Activated CD4-positive, alpha-beta T cell treated with anti-CD3 and anti-CD28 coated beads for 36 hours (primary cell): ENCODE measurements at regions not wholly inside any gene's neighbourhood (a gene's known extent, or its start where the extent isn't known, plus 50 kb on each side); places are given as distances from the start of the nearest gene placed in this dataset.

Source experiments
- ATAC-seq: fragments of 200-7000 bp; cut with Tn5 transposase; one replicate; pipeline ENCODE4 v1.10.0; 2021; ENCODE audit warnings: mild to moderate bottlenecking, moderate library complexity
- CTCF ChIA-PET: fragments of 350-600 bp; sonication (Branson Sonifier 250); formaldehyde crosslinking; loops from one replicate; lab custom pipeline; 2021; ENCODE audit warnings: antibody characterized with exemption; lab: Charles Lee
- POLR2A ChIA-PET: fragments of 350-600 bp; sonication (Branson Sonifier 250); formaldehyde crosslinking; loops from one replicate; lab custom pipeline; 2021; ENCODE audit warnings: antibody characterized with exemption, inconsistent platforms; lab: Charles Lee
- DNase-seq: peaks from one replicate; pipeline ENCODE4 v3.0.0-alpha.2; 2020
- H3K27ac Mint-ChIP-seq: one replicate; pipeline ENCODE4 v1.8.0; 2021; ENCODE audit warnings: mixed read lengths
- H3K27me3 Mint-ChIP-seq: one replicate; pipeline ENCODE4 v1.8.0; 2021; ENCODE audit warnings: mixed read lengths
- H3K36me3 Mint-ChIP-seq: one replicate; pipeline ENCODE4 v1.8.0; 2021; ENCODE audit warnings: low read depth, mixed read lengths
- H3K4me1 Mint-ChIP-seq: one replicate; pipeline ENCODE4 v1.8.0; 2021; ENCODE audit warnings: mixed read lengths
- H3K4me3 Mint-ChIP-seq: one replicate; pipeline ENCODE4 v1.8.0; 2021; ENCODE audit warnings: mild to moderate bottlenecking, moderate library complexity, mixed read lengths
- H3K9me3 Mint-ChIP-seq: one replicate; pipeline ENCODE4 v1.8.0; 2021; ENCODE audit warnings: low read depth, mixed read lengths
- intact Hi-C, 2 experiments: fragments of 100-400 bp; cut with DNase I in 1 of 2; cut with micrococcal nuclease in 1 of 2; formaldehyde crosslinking; loops; one replicate each; pipeline versions ENCODE4 v1.14.2 to v1.15.1; 2022 to 2024; cut with DNase I, micrococcal nuclease

DNA sequence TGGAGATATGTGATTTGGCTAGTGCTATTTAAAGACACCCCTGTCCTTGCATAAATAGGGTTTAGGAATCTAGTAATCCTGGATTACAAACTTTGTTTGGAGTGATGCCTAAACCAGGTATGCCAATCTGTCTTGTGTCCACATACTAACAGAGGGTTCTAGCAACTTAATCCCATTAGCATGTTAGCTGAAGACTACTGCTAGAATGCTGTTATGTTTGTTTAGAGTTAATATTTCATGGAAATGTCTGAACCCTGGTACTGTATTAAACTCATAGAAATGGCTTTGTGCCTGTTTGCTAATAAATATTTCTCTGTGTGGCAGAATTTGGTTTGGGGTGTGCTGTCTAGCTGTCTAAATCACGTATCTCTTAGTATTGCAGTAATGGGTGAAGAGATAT is 150.8 kb downstream of the PFKFB3 start:
- POLR2A ChIA-PET, result no interaction called here
- CTCF ChIA-PET, result interaction anchor here (1.0 to 1.2 kb wide), 2 partner anchors 41 to 48 kb away, joined by 3 to 4 read pairs; no protein-coding TSS in a partner anchor
- Mint-ChIP-seq H3K27me3 (no peaks in the 10 kb centered on the region), H3K36me3 (peaks cover 21% of the 10 kb centered on the region), H3K27ac (no peak overlapping the region), H3K4me3 (no peak overlapping the region), H3K4me1 (peaks cover 28% of the 10 kb centered on the region), H3K9me3 (peaks cover 16% of the 10 kb centered on the region)
- no peak for ATAC-seq
- no peak for DNase-seq
- intact Hi-C loops, result no loop called here

DNA sequence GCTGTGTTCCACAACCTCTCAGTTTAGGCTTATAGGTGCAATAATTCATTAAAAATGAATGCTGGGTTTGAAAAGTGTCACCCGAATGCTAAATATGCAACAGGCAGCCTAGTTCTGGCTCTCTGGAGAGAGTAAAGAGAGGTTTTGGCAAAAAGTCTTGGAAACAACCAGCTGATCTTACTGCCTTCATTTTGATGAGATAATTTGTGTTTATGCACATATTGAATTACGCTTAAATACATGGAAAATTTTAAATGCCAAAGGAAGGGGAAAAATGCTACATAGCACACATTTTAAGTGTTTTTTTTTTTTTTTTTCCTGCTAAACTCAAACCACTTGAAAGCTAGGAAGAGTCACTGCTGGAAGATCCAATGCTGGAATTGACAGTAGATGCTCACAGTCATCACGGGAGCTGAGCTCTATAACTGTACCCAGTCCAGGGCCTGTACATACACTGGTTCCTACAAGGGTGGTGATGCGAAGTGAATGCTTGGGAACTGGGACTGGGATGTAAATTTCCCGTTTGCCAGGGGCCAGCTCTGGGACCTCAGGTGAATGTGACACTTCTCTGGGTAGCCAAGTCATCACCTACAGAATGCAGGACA is 151.5 kb downstream of the PFKFB3 start:
- H3K4me3 Mint-ChIP-seq, result no peak overlapping the region
- no peak for ATAC-seq
- no peak for DNase-seq
- H3K4me1 Mint-ChIP-seq, result peaks cover 22% of the 10 kb centered on the region
- ChIA-PET POLR2A (no interaction called here), CTCF (interaction anchor here (0.6 to 1.2 kb wide), 2 partner anchors 47 to 253 kb away, joined by 3 read pairs; no protein-coding TSS in a partner anchor)
- H3K36me3 Mint-ChIP-seq, result peaks cover 22% of the 10 kb centered on the region
- no peak overlapping the region for H3K27ac Mint-ChIP-seq
- H3K27me3 Mint-ChIP-seq, result no peaks in the 10 kb centered on the region
- peaks cover 21% of the 10 kb centered on the region for H3K9me3 Mint-ChIP-seq
- intact Hi-C loops, result no loop called here

DNA sequence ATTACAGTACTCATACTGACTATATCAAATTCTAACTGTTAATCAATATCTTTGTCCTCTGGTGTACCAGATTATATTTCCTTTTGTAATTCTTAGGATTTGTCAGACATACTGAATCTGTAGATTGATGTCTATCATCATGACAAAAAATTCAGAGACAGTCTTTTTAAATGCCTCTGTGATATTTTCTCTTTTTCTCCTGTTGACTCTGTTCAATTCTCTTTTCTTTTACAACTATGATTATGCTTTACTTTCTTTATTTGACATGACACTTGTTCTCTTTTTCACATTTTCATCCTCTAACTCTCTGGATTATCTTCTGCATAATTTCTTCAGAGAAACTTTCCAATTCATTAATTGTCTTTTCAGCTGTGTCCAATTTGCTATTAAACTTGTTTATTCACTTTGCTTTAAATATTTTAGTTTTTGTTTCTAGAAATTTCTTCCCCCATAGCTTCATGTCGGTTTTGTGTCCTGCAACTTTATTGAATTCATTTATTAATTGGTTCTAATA is 153.6 kb downstream of the PFKFB3 start:
- POLR2A ChIA-PET, result no interaction called here
- DNase-seq (no peak), ATAC-seq (no peak)
- H3K36me3 Mint-ChIP-seq, result peaks cover 20% of the 10 kb centered on the region
- H3K4me1 Mint-ChIP-seq, result peaks cover 1% of the 10 kb centered on the region
- CTCF ChIA-PET, result interaction anchor here (0.6 to 1.0 kb wide), 2 partner anchors 26 to 117 kb away, joined by 3 to 4 read pairs; no protein-coding TSS in a partner anchor
- intact Hi-C loops, result no loop called here
- H3K27me3 Mint-ChIP-seq, result no peaks in the 10 kb centered on the region
- H3K9me3 Mint-ChIP-seq, result peaks cover 30% of the 10 kb centered on the region
- H3K27ac Mint-ChIP-seq, result no peak overlapping the region
- no peak overlapping the region for H3K4me3 Mint-ChIP-seq

DNA sequence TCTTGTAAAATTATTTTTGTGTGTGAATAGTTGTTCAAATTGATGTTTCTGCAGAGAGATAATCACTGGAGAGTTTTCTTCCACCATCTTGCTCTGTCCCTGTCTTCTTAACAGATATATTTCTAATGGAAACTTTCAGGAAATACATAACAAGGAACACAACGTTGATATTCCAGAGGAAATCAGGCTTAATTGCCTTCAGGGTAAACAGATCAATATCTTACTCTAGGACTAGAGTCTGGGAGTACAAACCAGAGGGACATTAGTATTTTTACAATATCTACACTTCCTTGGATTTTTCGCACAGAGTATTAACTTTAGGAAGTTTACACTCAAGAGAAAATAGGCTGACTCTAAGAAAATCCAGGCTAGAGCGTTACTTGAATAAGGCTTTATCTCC is 159.1 kb downstream of the PFKFB3 start:
- no peak for DNase-seq
- Mint-ChIP-seq H3K4me3 (no peak overlapping the region), H3K36me3 (peaks cover 11% of the 10 kb centered on the region), H3K27me3 (no peaks in the 10 kb centered on the region), H3K27ac (no peak overlapping the region), H3K9me3 (peaks cover 19% of the 10 kb centered on the region), H3K4me1 (no peaks in the 10 kb centered on the region)
- POLR2A ChIA-PET, result no interaction called here
- no peak for ATAC-seq
- intact Hi-C loops, result no loop called here
- CTCF ChIA-PET, result no interaction called here

DNA sequence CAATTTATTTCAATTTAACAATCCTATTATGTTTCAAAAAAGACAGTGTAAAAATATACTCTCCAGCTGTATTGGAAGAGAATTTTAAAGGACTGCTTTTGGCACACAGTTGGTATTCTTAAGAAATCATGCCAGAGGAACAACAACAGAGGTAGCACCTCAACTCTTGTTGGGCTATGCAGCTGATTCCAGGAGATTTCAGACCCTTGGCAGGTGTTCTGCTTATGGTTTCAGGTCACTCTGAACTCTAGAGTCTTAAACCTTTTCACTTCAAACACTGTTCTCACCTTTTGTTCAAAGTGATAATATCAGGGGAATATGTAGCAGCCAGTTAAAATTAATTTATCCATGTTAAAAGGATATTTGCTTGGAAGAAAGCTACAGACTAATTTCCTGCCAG is 160.1 kb downstream of the PFKFB3 start:
- intact Hi-C loops, result no loop called here
- Mint-ChIP-seq H3K4me3 (no peak overlapping the region), H3K9me3 (peaks cover 17% of the 10 kb centered on the region), H3K36me3 (peaks cover 11% of the 10 kb centered on the region), H3K27ac (no peak overlapping the region), H3K27me3 (no peaks in the 10 kb centered on the region), H3K4me1 (no peaks in the 10 kb centered on the region)
- ATAC-seq (no peak), DNase-seq (no peak)
- CTCF ChIA-PET, result interaction anchor here (1.4 kb wide), 1 partner anchor 39 kb away, joined by 4 read pairs; no protein-coding TSS in a partner anchor
- POLR2A ChIA-PET, result no interaction called here

DNA sequence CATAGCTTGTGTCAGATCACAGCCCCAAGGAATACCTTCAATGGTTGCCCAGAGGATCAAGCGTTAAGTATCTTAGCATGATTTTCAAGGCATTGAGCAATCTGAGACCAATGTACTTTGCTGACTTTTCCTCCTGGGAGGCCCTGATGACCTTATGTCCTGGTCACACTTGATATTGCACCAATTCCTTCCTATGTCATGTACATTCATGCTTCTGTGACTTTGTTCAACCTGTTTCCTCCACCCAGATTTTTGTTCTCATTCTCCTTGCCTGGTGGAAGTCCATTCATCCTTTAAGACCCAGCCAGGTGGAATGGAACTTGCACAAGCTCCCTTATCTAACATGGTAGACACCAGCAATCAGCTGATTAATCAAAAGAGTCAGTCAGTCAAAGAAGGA is 160.8 kb downstream of the PFKFB3 start:
- Mint-ChIP-seq H3K27me3 (no peaks in the 10 kb centered on the region), H3K4me3 (no peak overlapping the region), H3K36me3 (peaks cover 9% of the 10 kb centered on the region), H3K27ac (no peak overlapping the region), H3K9me3 (peaks cover 14% of the 10 kb centered on the region), H3K4me1 (no peaks in the 10 kb centered on the region)
- POLR2A ChIA-PET, result no interaction called here
- DNase-seq (no peak), ATAC-seq (no peak)
- intact Hi-C loops, result no loop called here
- CTCF ChIA-PET, result interaction anchor here (1.4 kb wide), 1 partner anchor 38 kb away, joined by 4 read pairs; no protein-coding TSS in a partner anchor

DNA sequence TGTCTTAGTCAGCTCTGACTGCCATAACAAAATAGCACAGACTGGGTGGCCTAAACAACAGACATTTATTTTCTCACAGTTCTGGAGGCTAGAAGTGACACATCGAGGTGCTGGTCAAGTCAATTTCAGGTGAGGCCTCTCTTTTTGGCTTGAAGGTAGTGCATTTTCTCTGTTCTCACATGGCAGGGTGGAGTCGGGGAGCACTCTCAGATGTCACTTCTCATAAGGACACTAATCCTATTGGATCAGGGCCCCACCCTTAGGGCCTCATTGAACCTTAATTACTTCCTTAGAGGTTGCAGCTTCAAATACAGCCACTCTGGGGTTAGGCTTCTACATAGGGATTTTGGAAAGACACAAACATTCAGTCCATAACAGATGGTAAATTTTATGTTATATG is 161.6 kb downstream of the PFKFB3 start:
- H3K27me3 Mint-ChIP-seq, result no peaks in the 10 kb centered on the region
- no peak for ATAC-seq

DNA sequence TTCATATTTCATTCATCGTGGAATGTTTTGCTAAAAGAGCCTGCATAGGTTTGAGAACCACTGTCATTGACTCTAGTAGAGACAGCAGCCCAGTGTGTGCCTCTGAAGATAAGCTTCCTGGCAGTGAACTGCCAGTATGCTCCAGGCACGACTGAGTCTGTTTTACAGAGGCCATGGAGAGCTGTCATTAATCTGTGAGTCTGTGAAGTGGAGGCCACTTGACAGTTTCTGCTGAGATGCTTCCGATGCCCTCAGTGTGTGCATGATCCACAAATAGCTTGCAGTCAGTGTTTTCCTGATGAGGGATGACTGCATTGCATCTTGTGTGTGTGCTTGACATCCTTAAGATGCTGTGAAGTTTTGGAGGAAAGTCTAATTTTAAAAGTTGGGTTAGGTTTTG is 162.2 kb downstream of the PFKFB3 start:
- DNase-seq (no peak), ATAC-seq (no peak)
- Mint-ChIP-seq H3K4me3 (no peak overlapping the region), H3K27ac (no peak overlapping the region), H3K9me3 (peaks cover 7% of the 10 kb centered on the region), H3K4me1 (no peaks in the 10 kb centered on the region), H3K36me3 (peaks cover 7% of the 10 kb centered on the region), H3K27me3 (no peaks in the 10 kb centered on the region)
- CTCF ChIA-PET, result interaction anchor here (1.0 to 2.5 kb wide), 3 partner anchors 14 to 41 kb away, joined by 3 to 7 read pairs (median 3); no protein-coding TSS in a partner anchor
- intact Hi-C loops, result no loop called here
- POLR2A ChIA-PET, result no interaction called here

More for the DNA sequence above, 161.6 kb downstream of the PFKFB3 start:
- Mint-ChIP-seq H3K9me3 (peaks cover 9% of the 10 kb centered on the region), H3K36me3 (peaks cover 7% of the 10 kb centered on the region), H3K27ac (peak overlapping the region; percentile 8), H3K4me3 (no peak overlapping the region), H3K4me1 (no peaks in the 10 kb centered on the region)
- CTCF ChIA-PET, result interaction anchor here (1.0 to 2.5 kb wide), 3 partner anchors 14 to 38 kb away, joined by 3 to 7 read pairs (median 4); no protein-coding TSS in a partner anchor
- intact Hi-C loops, result no loop called here
- no peak for DNase-seq
- POLR2A ChIA-PET, result no interaction called here

DNA sequence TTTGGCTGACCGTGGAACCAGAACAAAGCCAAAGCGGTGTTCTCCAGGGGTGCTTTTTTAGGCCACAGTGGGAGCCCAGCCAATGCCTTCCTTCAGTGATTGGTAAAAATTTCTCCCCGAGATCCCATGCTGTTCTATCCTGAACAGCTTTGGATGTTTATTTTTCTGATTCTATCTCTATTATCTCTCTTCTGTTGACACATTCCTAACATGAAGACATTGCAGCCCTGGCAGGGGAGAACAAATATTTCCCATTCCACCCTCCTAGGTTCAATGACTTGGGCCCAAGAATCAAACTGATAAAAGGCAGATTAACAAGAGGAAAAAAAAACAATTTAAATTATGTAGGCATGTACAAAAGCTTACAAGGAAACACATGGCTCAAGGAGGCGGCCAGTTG is 162.7 kb downstream of the PFKFB3 start:
- intact Hi-C loops, result no loop called here
- ChIA-PET CTCF (interaction anchor here (0.6 to 2.5 kb wide), 5 partner anchors 17 to 169 kb away, joined by 3 to 7 read pairs (median 3); no protein-coding TSS in a partner anchor), POLR2A (no interaction called here)
- Mint-ChIP-seq H3K4me3 (no peak overlapping the region), H3K9me3 (peaks cover 4% of the 10 kb centered on the region), H3K27ac (no peak overlapping the region), H3K36me3 (peaks cover 5% of the 10 kb centered on the region), H3K27me3 (no peaks in the 10 kb centered on the region), H3K4me1 (no peaks in the 10 kb centered on the region)
- ATAC-seq (no peak), DNase-seq (no peak)
